ENCODE measurements at regions not wholly inside any gene's neighbourhood (a gene's known extent, or its start where the extent isn't known, plus 50 kb on each side); places are given as distances from the start of the nearest gene placed in this dataset.

GRCh38 chr10:62620491-62620890 is 184.0 kb upstream of the ADO start:
- TF ChIP-seq, protein P1, sequence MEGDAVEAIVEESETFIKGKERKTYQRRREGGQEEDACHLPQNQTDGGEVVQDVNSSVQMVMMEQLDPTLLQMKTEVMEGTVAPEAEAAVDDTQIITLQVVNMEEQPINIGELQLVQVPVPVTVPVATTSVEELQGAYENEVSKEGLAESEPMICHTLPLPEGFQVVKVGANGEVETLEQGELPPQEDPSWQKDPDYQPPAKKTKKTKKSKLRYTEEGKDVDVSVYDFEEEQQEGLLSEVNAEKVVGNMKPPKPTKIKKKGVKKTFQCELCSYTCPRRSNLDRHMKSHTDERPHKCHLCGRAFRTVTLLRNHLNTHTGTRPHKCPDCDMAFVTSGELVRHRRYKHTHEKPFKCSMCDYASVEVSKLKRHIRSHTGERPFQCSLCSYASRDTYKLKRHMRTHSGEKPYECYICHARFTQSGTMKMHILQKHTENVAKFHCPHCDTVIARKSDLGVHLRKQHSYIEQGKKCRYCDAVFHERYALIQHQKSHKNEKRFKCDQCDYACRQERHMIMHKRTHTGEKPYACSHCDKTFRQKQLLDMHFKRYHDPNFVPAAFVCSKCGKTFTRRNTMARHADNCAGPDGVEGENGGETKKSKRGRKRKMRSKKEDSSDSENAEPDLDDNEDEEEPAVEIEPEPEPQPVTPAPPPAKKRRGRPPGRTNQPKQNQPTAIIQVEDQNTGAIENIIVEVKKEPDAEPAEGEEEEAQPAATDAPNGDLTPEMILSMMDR (IDR thresholded peaks at IDR 0.05; ENCODE audit: low read length, missing control alignments), result no peak
- no peak for DNase-seq (ENCODE audit: low read depth)
- no peak overlapping the region for H3K4me3 ChIP-seq (replicated peaks; ENCODE audit: low read depth, low read length)

- DNase-seq (ENCODE audit: low read depth), result no peak
- TF ChIP-seq, protein P1 (IDR thresholded peaks at IDR 0.05; ENCODE audit: low read length, missing control alignments), result no peak
- no peak overlapping the region for H3K4me3 ChIP-seq (replicated peaks; ENCODE audit: low read depth, low read length)
These were observed 181.3 kb upstream of the ADO start for GRCh38 chr10:62623223-62623622.

DNA sequence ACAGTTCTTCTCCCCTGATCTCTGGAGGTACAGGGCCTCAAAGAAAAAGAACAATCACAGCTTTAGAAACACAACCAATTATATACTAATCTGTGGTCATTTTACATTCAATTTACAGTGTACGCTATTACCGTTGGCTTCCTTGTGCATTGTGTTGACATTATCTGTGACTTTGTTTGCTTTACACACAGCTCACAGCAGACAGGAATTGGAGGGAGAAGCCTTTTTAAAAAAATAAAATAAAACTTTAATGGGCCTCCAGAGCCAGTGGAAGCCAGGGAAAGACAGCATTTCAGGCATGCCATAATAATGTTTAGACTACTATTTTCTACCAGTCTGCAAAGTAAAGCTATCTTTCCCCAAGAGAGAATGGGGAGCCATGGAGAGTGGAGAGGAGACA is 179.0 kb upstream of the ADO start:
- H3K4me3 ChIP-seq (replicated peaks; ENCODE audit: low read depth, low read length), result no peak overlapping the region
- TF ChIP-seq, protein P1 (IDR thresholded peaks at IDR 0.05; ENCODE audit: low read length, missing control alignments), result no peak
- DNase-seq (ENCODE audit: low read depth), result no peak

- TF ChIP-seq, protein P1 (IDR thresholded peaks at IDR 0.05; ENCODE audit: low read length, missing control alignments), result no peak
- no peak for DNase-seq (ENCODE audit: low read depth)
- no peak overlapping the region for H3K4me3 ChIP-seq (replicated peaks; ENCODE audit: low read depth, low read length)
These were observed 178.4 kb upstream of the ADO start for GRCh38 chr10:62626079-62626478.

- TF ChIP-seq, protein P1 (IDR thresholded peaks at IDR 0.05; ENCODE audit: low read length, missing control alignments), result no peak
- DNase-seq (ENCODE audit: low read depth), result peak; percentile 22
- H3K4me3 ChIP-seq (replicated peaks; ENCODE audit: low read depth, low read length), result no peak overlapping the region
These were observed 177.7 kb upstream of the ADO start for GRCh38 chr10:62626817-62627216.

DNA sequence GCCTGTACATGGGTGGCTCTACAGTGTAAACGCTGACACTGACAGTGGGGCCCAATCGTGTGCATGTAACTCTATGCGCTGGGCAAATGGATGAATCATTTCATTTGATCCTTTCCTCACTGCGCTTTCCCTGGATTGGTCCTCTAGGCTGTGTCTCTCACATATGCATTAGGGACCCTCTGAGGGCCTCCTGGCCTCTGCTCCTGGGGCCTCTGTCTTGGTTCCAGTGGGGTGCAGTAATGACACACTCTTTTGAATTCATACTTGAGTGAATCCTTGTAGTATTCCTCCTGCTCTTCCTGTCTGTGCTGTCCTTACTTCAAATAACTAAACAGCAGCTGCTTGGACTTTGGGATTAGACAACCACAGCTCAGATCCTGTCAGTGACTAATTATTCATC is 176.5 kb upstream of the ADO start:
- H3K4me3 ChIP-seq (replicated peaks; ENCODE audit: low read depth, low read length), result no peak overlapping the region
- DNase-seq (ENCODE audit: low read depth), result no peak
- TF ChIP-seq, protein P1 (IDR thresholded peaks at IDR 0.05; ENCODE audit: low read length, missing control alignments), result no peak

GRCh38 chr10:62631241-62631640 is 173.3 kb upstream of the ADO start:
- no peak for DNase-seq (ENCODE audit: low read depth)
- TF ChIP-seq, protein P1 (IDR thresholded peaks at IDR 0.05; ENCODE audit: low read length, missing control alignments), result no peak
- no peak overlapping the region for H3K4me3 ChIP-seq (replicated peaks; ENCODE audit: low read depth, low read length)
